HG03280 (cell line): ENCODE measurements at regions not wholly inside any gene's neighbourhood (a gene's known extent, or its start where the extent isn't known, plus 50 kb on each side); places are given as distances from the start of the nearest gene placed in this dataset.
"Not testable (repeated sequence)": the region's sequence is repeated elsewhere in the genome, so short reads cannot be mapped to it uniquely, and the experiment has no call there.

Experiments used
- ATAC-seq: cut with Tn5 transposase; IDR thresholded peaks from one replicate; pipeline ENCODE4 v1.9.1; 2021; ENCODE audit warnings: mild to moderate bottlenecking, moderate library complexity; ENCODE audit not compliant: unreplicated experiment

DNA sequence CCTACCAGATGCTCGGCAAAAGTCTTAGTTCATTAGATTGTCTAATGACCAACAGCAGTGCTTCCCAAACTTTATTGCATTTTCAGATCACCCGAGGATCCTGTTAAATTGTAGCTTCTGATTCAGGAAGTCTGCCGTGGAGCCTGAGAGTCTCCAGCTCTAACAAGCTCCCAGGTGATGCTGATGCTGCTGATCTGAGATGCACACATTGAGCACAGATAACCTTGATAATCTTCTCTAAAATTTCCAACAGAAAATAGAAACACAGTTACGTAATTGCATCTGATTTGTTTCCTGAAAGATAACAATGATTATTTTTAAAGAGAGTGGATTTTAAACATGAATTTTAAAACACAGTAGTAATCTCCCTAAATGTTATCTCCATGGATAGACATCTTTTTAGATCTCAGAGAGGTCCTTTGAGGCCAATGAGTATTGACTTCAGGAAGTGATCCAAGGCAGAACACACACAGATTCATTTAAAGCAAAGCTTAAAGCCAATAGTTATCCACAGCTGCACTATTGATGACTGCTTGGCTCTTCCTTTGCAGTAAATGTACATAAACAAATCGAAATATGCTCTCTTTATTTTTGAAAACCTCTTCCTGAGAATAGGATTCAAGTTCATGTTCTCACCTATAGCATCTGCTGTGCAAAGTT is 122.8 kb upstream of the TNPO1 start:
- no peak for ATAC-seq

DNA sequence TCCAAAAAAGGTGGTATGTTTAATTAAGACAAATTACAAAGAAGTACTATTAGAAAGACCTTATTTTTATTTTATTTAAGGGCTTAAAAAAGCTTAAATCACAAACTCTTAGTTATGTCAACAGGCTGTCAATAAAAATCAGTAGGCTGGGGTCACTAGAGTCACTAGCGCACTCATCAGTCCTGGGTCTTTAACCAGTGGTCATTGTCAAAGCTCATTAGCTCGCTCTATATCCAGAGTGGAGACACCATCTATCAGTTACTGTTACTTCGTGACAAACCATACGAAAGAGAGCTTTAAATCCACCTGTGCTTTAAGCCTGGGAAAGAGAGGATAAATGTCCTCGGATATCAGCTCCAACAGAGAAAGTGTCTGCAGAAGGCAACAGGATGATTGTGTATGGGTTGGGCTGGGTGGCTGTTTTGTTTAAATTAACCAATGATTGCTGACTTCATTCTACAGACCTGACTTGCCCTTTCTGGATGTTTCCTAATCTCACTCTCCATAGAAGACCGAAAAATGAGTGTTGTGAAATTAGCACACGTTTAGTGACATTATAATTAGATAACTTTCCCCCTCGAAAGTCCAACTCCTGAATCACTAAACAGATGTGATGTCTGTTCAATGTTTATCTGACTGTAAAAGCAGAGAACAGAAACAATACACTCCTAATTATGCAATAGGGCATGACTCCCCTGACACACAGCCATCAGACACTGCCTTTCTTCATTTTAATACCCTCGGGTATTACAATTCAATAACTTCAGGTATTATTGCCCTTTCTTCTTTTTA is 123.6 kb upstream of the TNPO1 start:
- ATAC-seq = no peak

DNA sequence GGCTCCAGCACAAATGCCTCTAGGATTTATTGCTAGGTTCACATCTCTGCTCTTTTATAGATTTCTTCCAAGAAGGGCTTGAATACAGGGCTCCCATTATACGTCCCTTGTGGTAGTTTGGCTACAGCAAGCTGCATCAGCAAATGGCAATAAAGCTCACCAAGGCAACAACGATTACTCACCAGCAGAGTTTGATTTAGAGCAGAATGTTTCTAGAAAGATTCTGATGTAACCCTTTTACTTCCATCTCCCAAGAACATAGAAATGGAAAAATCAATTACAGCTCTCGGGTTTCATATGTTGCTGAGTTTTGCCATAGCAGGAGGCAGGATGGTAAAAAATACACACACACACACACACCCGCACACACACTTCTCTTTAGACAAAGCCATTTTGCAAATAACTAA is 124.2 kb upstream of the TNPO1 start:
- ATAC-seq = no peak

DNA sequence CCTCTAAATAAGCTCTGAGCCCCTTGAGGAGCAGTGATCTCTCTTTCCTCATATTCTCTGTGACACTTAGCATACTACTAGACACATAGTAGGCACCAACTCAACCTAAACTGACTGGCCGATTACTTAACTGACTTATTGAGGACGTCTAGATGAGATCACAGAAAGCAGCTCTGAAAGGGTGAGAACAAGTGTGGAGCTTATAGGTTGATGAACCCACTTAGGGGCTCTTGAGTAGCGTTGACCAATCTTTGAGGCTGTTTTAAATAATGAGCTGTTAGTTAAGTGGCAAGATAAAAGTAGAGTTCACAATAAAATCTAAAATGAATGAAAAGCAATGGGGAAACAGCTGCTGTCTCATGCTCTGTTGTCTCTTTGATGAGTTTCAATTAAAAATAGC is 124.7 kb upstream of the TNPO1 start:
- no peak for ATAC-seq

DNA sequence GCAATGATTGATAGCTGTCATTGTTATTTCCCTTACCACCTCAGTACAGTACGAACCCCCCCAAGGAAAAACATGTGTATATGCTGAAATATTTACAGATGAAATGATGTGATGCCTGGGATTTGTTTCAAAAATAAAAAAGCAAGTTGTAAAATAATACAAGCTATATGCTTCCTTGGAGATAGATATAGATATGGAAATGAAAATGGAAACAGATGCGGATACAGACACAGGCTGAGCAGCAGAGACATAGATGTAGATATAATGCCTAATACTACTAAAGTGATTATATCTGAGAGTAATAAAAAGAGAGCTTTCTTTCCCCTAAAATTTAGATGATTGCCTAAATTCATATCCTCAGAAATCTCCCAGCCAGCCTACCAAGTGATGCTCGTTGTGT is 127.5 kb upstream of the TNPO1 start:
- ATAC-seq = no peak

DNA sequence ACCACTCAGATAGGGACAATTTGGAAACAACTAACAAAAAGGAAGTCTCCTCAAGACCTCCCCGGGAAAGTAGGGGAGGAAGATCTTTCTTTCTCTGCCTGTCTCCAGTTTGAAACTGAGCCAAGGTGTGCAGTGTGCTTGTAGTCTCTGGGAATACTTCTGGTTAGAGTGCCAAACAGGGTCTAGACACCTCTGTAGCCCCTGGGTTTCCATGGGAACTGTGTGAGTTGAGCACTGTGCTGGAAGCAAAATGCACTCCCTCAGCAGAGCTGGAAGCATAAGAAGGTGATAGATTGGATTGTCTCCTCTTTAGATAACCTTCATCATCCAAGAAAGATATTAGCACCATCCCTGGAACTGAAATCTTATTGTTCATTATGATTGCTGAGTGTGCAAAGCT is 129.2 kb upstream of the TNPO1 start:
- ATAC-seq = no peak

DNA sequence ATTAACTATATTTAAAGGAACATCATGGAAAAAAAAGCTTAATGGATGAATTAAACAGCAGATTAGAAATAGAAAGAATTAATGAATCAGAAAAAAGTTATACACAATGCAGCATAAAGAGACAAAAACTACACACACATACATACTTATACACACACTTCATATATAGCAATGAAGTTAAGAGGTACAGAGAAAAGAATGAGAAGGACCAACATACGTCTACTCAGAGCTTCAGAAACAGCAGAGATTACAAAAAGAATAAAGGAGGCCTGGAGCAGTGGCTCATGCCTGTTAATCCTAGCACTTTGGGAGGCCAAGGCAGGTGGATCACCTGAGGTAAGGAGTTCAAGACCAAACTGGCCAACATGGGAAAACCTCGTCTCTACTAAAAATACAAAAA is 133.9 kb upstream of the TNPO1 start:
- no peak for ATAC-seq

DNA sequence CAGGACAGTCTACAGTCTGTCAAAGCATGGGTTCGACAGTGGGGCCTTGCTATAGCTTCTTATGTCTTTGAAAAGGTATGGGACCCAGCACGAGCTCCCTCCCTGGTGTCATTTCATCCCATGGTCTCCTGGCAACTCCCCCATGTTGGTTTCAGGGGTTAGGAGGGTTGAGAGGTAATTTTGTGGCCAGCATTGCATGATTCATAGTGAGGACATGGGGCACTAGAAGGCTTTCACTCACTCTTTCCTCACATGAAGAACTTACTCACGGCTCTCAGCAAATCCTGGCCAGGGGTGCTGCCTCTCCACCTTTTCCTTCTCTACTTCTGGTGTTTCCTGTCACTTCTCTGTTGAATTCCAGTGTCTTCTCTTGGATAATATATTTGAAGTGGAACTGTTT is 134.7 kb upstream of the TNPO1 start:
- ATAC-seq = no peak

DNA sequence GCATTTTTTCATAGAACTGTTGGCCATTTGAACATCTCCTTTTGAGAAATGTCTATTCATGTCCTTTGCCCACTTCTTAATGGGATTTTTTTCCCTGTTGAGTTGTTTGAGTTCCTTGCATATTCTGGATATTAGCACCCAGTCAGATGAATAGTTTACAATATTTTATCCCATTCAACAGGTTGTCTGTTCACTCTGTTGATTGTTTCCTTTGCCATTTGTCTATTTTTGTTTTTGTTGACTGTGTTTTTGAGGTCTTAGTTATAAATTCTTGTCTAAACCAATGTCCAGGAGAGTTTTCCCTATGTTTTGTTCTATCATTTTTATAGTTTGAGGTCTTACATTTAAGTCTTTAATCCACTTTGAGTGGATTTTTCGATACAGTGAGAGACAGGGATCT is 139.0 kb upstream of the TNPO1 start:
- ATAC-seq = no peak

DNA sequence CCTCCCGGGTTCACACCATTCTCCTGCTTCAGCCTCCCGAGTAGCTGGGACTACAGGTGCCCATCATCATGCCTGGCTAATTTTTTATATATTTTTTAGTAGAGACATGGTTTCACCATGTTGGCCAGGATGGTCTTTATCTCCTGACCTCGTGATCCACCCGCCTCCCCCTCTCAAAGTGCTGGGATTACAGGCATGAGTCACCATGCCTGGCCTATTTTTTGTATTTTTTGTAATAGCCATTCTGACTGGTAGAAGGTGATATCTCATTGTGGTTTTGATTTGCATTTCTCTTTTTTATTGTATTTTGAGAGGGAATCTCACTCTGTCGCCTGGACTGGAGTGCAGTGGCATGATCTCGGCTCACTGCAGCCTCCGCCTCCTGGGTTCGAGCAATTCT is 139.6 kb upstream of the TNPO1 start:
- ATAC-seq = not testable (repeated sequence)

DNA sequence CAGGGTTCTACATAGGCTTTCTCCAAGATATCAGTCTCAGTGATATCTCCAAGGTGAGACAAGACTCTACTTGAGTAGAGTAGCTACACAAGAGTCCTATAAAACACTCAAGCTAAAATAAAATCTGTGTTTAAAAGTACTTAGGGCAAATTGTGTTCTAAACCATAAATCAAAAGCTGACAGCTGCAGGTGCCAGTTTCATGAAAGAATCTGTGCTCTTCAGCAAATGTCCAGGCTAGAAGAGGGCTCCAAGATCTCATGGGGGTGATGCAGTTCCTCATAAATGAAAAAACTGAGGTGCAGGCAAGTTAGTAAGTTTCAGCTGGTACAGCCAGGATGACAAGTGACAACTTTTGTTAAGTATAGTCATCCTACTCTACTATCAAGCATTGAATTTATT is 142.8 kb upstream of the TNPO1 start:
- no peak for ATAC-seq

DNA sequence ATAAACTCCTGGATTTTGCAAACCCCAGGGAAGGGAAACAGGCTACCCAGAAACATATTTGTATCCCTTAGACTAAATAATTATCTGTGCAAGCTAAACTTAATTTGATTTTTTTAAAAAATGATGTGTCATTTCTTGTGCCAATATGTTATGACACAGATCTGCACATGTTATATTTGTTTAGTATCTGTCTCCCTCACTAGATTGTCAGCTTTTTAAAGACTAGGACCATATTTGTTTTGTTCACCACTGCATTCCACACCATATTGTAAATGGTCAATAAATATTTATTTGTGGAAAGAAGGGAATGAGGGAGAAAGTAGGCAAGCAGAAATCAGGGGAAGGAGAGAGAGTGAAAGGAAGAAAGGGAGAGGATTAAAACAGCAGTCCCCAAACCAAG is 143.3 kb upstream of the TNPO1 start:
- no peak for ATAC-seq

DNA sequence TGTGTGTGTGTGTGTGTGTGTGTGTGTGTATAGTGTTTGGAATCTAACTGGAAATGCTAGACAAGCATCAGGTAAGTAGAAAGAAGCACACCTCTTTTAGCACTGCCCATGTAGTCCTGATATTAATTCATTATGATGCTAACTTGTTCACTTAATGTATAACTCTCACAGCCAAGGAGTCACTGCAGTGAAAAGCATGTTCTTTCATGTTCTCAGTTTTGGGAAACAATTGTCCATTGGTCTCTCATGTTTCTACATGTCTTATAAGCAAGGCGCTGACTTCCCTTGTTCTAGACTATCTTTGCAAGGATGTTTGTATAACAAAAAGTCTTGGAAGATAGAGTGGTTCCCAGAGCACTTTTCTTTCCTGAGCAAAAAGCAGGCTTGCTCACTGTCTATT is 148.8 kb upstream of the TNPO1 start:
- ATAC-seq = no peak

DNA sequence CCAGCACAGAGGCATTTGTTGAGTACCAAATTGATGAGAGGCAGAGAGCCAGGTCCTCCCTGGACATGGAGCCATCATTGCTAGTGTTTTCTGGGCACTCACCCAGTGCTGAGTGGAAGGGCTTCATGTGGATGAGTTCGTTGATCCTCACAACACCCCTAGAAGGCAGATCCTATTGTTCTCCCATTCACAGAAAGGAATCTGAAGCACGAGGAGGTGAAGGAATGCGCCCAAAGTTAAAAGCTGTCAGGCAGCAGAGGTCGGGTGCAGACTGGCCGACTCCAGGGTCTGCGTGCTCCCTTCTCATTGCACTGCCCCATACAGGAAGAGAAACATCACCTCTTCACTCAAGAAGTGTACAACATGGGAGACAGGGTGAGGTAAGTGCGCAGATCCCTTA is 153.5 kb upstream of the TNPO1 start:
- no peak for ATAC-seq

DNA sequence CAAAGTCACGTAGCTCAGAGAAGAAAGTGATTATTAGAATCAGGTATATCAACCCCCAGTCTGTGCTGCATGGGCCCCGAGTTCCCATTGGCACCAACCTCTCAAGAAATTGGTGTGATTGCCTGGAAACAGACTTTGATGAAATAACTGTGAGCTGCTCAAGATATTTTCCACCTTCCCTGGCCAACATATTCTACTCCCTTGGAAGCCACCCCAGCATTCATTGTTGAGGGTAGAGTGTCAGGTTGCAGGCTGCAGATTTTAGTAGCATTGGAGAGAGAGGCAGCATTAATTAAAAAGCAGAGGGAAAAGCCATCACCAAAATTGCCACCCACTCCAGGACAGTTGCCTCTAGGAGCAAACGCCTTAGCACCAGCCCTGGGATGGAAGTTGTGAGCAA is 154.2 kb upstream of the TNPO1 start:
- ATAC-seq = no peak

DNA sequence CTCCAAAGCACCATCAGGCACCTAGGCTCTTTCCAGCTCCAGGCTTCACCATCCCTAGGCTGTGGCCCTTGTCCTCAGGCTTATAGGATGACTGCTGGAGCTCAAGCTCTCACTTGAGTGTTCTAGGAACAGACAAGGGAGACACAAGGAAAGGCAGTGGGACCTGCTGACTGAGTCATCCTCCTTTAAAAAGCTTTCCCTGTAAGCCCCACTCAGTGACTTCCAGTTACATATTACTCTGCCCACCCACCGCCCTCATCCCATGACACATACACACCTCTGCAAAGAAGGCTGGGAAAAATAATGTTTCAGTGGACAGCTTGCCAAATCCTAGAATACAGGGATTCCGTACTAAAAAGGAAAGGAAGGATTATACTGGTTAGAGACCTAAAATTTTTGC is 154.2 kb upstream of the ZNF366 start:
- ATAC-seq = no peak

DNA sequence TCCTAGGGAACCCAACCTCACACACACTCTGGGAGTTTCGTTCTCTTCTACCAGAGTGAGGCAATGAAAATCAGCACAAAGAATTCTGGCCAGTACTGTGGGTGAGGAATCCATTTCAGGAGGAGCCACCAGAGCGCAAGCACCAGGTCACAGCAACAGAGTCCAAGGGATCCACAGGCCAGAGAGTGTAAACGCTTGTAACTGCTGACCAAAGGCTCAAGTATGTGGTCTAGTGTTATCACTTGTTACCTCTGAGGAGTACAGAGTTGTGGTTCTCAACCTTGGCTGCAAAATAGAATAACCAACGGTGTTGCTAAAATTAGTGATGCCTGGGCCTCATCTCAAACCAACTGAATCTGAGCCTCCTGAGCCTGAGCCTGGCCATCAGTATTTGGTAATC is 152.5 kb upstream of the ZNF366 start:
- no peak for ATAC-seq

DNA sequence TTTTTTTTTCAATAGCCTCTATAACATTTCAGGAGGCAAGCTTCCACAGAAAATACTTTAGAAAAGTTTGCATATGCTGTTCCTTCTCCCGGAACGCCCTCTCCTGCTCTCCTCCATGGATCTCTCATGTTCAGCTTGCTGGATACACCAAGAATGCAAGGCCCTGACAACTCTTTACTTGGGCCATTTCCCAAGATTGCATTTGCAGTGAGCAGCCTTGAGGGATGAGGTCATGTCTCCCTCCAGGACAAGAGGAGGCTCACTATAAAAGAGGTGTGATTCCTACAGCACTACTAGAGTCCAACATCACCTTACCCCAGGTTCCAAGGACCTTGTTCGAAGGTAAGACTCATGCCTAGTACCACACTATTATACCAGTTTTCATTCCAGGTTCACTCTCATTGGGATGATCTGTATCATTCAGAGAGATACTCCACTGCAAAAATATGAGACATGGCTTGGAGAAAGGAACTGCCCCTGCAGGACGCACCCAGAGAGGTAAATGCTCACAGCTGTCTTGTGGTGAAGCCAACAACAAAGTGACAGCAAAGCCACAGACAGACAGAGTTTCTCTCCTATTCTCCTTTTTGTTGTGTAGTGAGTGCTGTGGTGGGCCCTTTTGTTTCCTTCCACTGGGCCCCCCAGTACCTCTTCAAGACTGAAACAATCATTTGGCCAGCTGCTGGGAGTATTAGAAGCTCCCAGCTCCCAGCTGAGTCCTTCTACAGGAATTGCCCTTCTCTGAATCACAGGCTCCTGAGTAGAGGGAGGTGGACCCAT is 151.7 kb upstream of the ZNF366 start:
- ATAC-seq = no peak

DNA sequence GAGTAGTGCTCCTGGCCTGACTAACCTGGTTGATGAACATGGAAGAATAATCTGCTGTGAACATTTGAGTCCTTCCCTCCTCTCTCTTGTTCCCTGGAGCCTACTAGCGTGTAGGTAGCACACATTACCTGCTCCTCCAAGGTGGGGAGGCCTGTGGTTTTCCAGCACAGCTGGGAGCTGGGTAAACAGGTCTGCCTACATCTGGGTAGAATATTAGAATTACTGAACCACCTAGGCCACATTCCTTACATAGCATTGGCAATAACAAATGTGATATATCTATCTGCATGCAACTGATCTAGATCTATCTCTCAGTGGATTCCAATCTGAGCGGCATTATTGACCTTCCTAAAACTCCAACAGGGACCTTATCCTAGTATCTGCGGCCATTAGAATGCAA is 151.0 kb upstream of the ZNF366 start:
- no peak for ATAC-seq

DNA sequence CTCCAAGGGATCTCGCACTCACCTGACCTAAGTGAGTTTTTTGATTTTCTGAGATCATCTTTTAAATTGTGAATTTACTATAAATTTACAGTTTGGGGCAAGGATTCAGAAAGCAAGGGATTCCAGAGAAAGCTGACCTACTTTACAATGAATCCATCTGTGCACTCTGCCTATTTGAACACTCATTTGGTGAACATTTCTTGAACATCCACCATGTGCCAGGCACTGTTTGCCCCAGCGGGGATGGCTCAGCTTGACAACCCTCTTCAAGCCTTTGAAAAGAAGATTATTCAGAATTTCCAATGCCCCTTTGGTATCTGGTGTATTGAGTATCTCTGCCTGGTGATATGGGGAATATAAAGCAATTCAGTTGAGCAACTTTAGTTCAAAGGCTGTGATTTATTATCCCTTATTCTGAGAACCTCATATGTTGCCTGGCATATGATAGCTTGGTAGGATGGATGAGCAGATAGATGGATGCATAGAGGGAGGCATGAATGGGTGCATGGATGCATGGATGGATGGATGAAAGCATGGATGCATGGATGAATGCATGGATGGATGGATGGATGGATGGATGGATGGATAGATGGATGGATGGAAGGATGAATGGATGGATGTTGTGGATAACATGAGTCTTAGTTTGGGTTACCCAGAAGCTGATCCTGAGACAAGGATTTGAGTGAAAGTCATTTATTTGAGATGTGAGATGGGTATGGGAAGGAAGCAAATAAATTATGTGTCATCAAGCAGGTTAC is 149.7 kb upstream of the ZNF366 start:
- no peak for ATAC-seq

DNA sequence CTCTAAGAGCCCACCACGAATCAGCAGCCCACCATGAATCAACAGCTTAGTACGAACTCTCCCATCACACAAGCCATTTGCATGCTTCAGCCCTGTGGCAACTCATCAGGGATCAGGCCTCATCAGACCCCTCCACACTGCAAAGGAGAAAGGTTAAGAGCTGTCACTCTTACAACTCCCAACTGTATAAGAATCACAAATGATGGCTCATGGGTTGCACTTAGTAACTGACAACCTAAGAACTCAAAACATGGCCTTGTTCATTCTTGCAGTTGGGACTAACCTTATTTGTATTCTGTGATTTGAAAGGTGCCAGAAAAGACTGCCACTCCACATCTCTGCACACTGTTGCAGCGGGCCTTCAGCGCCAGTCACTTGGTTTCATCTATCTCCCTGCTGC is 149.1 kb upstream of the ZNF366 start:
- no peak for ATAC-seq
